ENCODE measurements at regions not wholly inside any gene's neighbourhood (a gene's known extent, or its start where the extent isn't known, plus 50 kb on each side); places are given as distances from the start of the nearest gene placed in this dataset.

DNA sequence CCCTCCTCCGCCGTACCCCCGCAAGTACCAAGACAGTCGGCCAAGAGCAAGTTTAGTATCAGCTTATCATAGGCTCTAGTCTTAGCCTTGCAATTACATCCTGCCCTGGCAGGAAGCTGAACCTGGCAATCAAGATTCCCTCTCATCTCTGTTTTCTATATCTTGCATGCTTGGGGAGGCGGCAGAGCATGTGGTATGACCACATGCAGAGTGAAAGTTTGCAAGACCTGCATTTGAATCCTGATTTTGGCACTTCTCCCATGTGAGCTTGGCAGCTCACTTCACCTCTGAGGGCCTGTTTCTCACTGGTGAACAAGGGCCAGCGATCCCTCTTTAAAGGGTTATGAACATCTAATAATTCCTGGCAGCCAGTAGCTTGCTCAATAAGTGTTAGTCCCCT lies 106.1 kb upstream of the FRMD4B start:
- TF ChIP-seq, protein P1, sequence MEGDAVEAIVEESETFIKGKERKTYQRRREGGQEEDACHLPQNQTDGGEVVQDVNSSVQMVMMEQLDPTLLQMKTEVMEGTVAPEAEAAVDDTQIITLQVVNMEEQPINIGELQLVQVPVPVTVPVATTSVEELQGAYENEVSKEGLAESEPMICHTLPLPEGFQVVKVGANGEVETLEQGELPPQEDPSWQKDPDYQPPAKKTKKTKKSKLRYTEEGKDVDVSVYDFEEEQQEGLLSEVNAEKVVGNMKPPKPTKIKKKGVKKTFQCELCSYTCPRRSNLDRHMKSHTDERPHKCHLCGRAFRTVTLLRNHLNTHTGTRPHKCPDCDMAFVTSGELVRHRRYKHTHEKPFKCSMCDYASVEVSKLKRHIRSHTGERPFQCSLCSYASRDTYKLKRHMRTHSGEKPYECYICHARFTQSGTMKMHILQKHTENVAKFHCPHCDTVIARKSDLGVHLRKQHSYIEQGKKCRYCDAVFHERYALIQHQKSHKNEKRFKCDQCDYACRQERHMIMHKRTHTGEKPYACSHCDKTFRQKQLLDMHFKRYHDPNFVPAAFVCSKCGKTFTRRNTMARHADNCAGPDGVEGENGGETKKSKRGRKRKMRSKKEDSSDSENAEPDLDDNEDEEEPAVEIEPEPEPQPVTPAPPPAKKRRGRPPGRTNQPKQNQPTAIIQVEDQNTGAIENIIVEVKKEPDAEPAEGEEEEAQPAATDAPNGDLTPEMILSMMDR (IDR thresholded peaks at IDR 0.05; ENCODE audit: borderline replicate concordance, extremely low read depth, low read length, poor library complexity, severe bottlenecking): no peak
- TF ChIP-seq EZH2 (IDR thresholded peaks at IDR 0.05; ENCODE audit: borderline replicate concordance, low read depth, low read length, severe bottlenecking): no peak

Measured in DND-41 (cell line).